Activated CD8-positive, alpha-beta T cell treated with anti-CD3 and anti-CD28 coated beads for 36 hours (primary cell): ENCODE measurements at regions not wholly inside any gene's neighbourhood (a gene's known extent, or its start where the extent isn't known, plus 50 kb on each side); places are given as distances from the start of the nearest gene placed in this dataset.

Experiments used
- ATAC-seq: fragments of 200-7000 bp; cut with Tn5 transposase; one replicate; pipeline ENCODE4 v1.10.0; 2021; ENCODE audit warnings: mild to moderate bottlenecking, moderate library complexity
- CTCF ChIA-PET: fragments of 350-600 bp; sonication (Branson Sonifier 250); formaldehyde crosslinking; loops from one replicate; lab custom pipeline; 2021; ENCODE audit warnings: antibody characterized with exemption; lab: Charles Lee
- POLR2A ChIA-PET: fragments of 350-600 bp; sonication (Branson Sonifier 250); formaldehyde crosslinking; loops from one replicate; lab custom pipeline; 2021; ENCODE audit warnings: antibody characterized with exemption; lab: Charles Lee
- DNase-seq: peaks from one replicate; pipeline ENCODE4 v3.0.0-alpha.2; 2020
- H3K27ac Mint-ChIP-seq: one replicate; pipeline ENCODE4 v1.8.0; 2021; ENCODE audit warnings: mild to moderate bottlenecking, mixed read lengths
- H3K27me3 Mint-ChIP-seq: one replicate; pipeline ENCODE4 v1.8.0; 2021; ENCODE audit warnings: mixed read lengths
- H3K36me3 Mint-ChIP-seq: one replicate; pipeline ENCODE4 v1.8.0; 2021; ENCODE audit warnings: low read depth, mixed read lengths
- H3K4me1 Mint-ChIP-seq: one replicate; pipeline ENCODE4 v1.8.0; 2021; ENCODE audit warnings: low read depth, mixed read lengths
- H3K4me3 Mint-ChIP-seq: one replicate; pipeline ENCODE4 v1.8.0; 2021; ENCODE audit warnings: mild to moderate bottlenecking, moderate library complexity, mixed read lengths
- H3K9me3 Mint-ChIP-seq: one replicate; pipeline ENCODE4 v1.8.0; 2021; ENCODE audit warnings: mixed read lengths
- intact Hi-C: fragments of 100-400 bp; cut with micrococcal nuclease; formaldehyde crosslinking; loops from one replicate; pipeline ENCODE4 v1.10.0; 2022
- TF ChIP-seq, protein P1 (sequence below): fragments of 200-600 bp; IDR thresholded peaks from one replicate; pipeline ENCODE4 v1.8.0; 2022; ENCODE audit warnings: antibody characterized with exemption, mild to moderate bottlenecking

GRCh38 chr9:13787234-13787833 is 507.8 kb upstream of the MPDZ start:
- Mint-ChIP-seq H3K4me1 (no peaks in the 10 kb centered on the region), H3K27ac (no peak overlapping the region), H3K4me3 (no peak overlapping the region), H3K36me3 (no peaks in the 10 kb centered on the region), H3K9me3 (peaks cover 6% of the 10 kb centered on the region), H3K27me3 (no peaks in the 10 kb centered on the region)
- POLR2A ChIA-PET, result no interaction called here
- CTCF ChIA-PET, result no interaction called here
- TF ChIP-seq, protein P1, sequence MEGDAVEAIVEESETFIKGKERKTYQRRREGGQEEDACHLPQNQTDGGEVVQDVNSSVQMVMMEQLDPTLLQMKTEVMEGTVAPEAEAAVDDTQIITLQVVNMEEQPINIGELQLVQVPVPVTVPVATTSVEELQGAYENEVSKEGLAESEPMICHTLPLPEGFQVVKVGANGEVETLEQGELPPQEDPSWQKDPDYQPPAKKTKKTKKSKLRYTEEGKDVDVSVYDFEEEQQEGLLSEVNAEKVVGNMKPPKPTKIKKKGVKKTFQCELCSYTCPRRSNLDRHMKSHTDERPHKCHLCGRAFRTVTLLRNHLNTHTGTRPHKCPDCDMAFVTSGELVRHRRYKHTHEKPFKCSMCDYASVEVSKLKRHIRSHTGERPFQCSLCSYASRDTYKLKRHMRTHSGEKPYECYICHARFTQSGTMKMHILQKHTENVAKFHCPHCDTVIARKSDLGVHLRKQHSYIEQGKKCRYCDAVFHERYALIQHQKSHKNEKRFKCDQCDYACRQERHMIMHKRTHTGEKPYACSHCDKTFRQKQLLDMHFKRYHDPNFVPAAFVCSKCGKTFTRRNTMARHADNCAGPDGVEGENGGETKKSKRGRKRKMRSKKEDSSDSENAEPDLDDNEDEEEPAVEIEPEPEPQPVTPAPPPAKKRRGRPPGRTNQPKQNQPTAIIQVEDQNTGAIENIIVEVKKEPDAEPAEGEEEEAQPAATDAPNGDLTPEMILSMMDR, result no peak
- DNase-seq, result no peak
- ATAC-seq, result no peak
- intact Hi-C loops, result no loop called here

DNA sequence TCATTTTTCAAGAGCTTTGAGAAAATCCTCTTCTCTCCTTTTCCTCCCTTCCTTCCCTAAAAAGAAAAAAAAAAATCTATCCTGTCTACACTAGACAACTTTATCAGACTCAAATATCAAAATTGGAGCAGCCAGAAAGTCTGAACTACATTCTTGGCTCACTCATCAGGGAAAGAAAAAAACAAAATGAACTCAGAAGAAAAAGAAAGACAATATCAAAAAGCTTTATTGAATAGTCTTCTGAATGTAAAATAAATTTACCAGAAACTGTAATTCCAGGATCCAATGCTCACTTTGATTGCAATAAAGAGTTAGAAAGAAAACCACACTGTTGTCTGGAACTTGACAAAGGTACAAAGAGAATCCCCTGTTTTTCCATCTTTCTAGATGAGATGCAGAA is 507.2 kb upstream of the MPDZ start:
- POLR2A ChIA-PET, result no interaction called here

GRCh38 chr9:13786131-13786530 is 506.6 kb upstream of the MPDZ start:
- Mint-ChIP-seq H3K4me3 (no peak overlapping the region), H3K9me3 (peaks cover 6% of the 10 kb centered on the region), H3K36me3 (no peaks in the 10 kb centered on the region), H3K27me3 (no peaks in the 10 kb centered on the region), H3K4me1 (no peaks in the 10 kb centered on the region), H3K27ac (no peak overlapping the region)
- DNase-seq, result no peak
- TF ChIP-seq, protein P1, result no peak
- ChIA-PET POLR2A (no interaction called here), CTCF (no interaction called here)
- ATAC-seq, result no peak
- intact Hi-C loops, result no loop called here

More for the DNA sequence above, 507.2 kb upstream of the MPDZ start:
- no peak for DNase-seq
- intact Hi-C loops, result no loop called here
- Mint-ChIP-seq H3K9me3 (peaks cover 6% of the 10 kb centered on the region), H3K27ac (no peak overlapping the region), H3K27me3 (no peaks in the 10 kb centered on the region), H3K4me3 (no peak overlapping the region), H3K4me1 (no peaks in the 10 kb centered on the region), H3K36me3 (no peaks in the 10 kb centered on the region)
- TF ChIP-seq, protein P1, result no peak
- ATAC-seq, result no peak
- CTCF ChIA-PET, result no interaction called here

- H3K36me3 Mint-ChIP-seq, result no peaks in the 10 kb centered on the region
- H3K4me3 Mint-ChIP-seq, result no peak overlapping the region
- no peaks in the 10 kb centered on the region for H3K27me3 Mint-ChIP-seq
- no peak overlapping the region for H3K27ac Mint-ChIP-seq
- ChIA-PET CTCF (no interaction called here), POLR2A (no interaction called here)
- intact Hi-C loops, result no loop called here
- H3K4me1 Mint-ChIP-seq, result no peaks in the 10 kb centered on the region
- no peaks in the 10 kb centered on the region for H3K9me3 Mint-ChIP-seq
- TF ChIP-seq, protein P1, result no peak
- ATAC-seq, result no peak
- no peak for DNase-seq
Observed at GRCh38 chr9:13779106-13779505, 499.6 kb upstream of the MPDZ start.

GRCh38 chr9:13778631-13779030 is 499.1 kb upstream of the MPDZ start:
- Mint-ChIP-seq H3K36me3 (no peaks in the 10 kb centered on the region), H3K4me3 (no peak overlapping the region)

More at GRCh38 chr9:13778631-13779030, 499.1 kb upstream of the MPDZ start:
- TF ChIP-seq, protein P1, result no peak
- intact Hi-C loops, result no loop called here
- ChIA-PET POLR2A (no interaction called here), CTCF (no interaction called here)
- Mint-ChIP-seq H3K9me3 (no peaks in the 10 kb centered on the region), H3K27ac (no peak overlapping the region), H3K4me1 (no peaks in the 10 kb centered on the region), H3K27me3 (no peaks in the 10 kb centered on the region)
- ATAC-seq, result no peak
- DNase-seq, result no peak
